Skeletal muscle tissue (tissue), 3 donors: ENCODE measurements at regions not wholly inside any gene's neighbourhood (a gene's known extent, or its start where the extent isn't known, plus 50 kb on each side); places are given as distances from the start of the nearest gene placed in this dataset.
"Not testable (repeated sequence)": the region's sequence is repeated elsewhere in the genome, so short reads cannot be mapped to it uniquely, and the experiment has no call there.

Experiments
- H3K27ac ChIP-seq: one replicate; pipeline ENCODE4 v1.7.0; 2013; ENCODE audit warnings: mild to moderate bottlenecking, low read depth, low read length, inconsistent platforms
- H3K27me3 ChIP-seq, 3 donors: one replicate each; pipeline ENCODE4 v1.7.0; 2013; ENCODE audit warnings: low read length in 3 of 3; ENCODE audit not compliant: control insufficient read depth in 3 of 3, insufficient read depth in 3 of 3
- H3K36me3 ChIP-seq, 3 donors: one replicate each; pipeline ENCODE4 v1.7.0; 2013; ENCODE audit warnings: low read length in 3 of 3; ENCODE audit not compliant: control insufficient read depth in 3 of 3, insufficient read depth in 3 of 3
- H3K4me1 ChIP-seq, 3 donors: one replicate each; pipeline ENCODE4 v1.7.0; 2013; ENCODE audit warnings: low read length in 3 of 3, mild to moderate bottlenecking in 3 of 3; ENCODE audit not compliant: control insufficient read depth in 3 of 3, insufficient read depth in 3 of 3
- H3K4me3 ChIP-seq, 3 donors: one replicate each; pipeline ENCODE4 v1.7.0; 2013; ENCODE audit warnings: low read length in 3 of 3
- H3K9ac ChIP-seq, 3 donors: one replicate each; pipeline ENCODE4 v1.7.0; 2013; ENCODE audit warnings: low read length in 3 of 3, mild to moderate bottlenecking in 3 of 3, moderate library complexity in 2 of 3, low read depth in 1 of 3
- H3K9me3 ChIP-seq, 3 donors: one replicate each; pipeline ENCODE4 v1.7.0; 2013; ENCODE audit warnings: low read length in 3 of 3; ENCODE audit not compliant: control insufficient read depth in 3 of 3
- donor health status: Osteomylitis.

- Histone ChIP-seq H3K9me3 (no peaks in the 10 kb centered on the region), H3K4me3 (no peak overlapping the region), H3K4me1 (peaks cover 0 to 4% (median 0%) of the 10 kb centered on the region in 3 donors), H3K36me3 (no peaks in the 10 kb centered on the region), H3K27ac (no peak overlapping the region), H3K27me3 (no peaks in the 10 kb centered on the region), H3K9ac (no peak overlapping the region)
Observed at GRCh38 chr3:31196261-31196660, 301.8 kb upstream of the GADL1 start.

GRCh38 chr3:31196881-31197364 is 302.5 kb upstream of the GADL1 start:
- Histone ChIP-seq H3K9ac (no peak overlapping the region), H3K4me1 (peaks cover 0 to 4% (median 0%) of the 10 kb centered on the region in 3 donors), H3K36me3 (no peaks in the 10 kb centered on the region), H3K4me3 (no peak overlapping the region), H3K27me3 (no peaks in the 10 kb centered on the region), H3K27ac (no peak overlapping the region), H3K9me3 (no peaks in the 10 kb centered on the region)

GRCh38 chr3:31197941-31198340 is 303.5 kb upstream of the GADL1 start:
- H3K9ac ChIP-seq: no peak overlapping the region
- no peaks in the 10 kb centered on the region for H3K9me3 ChIP-seq
- H3K36me3 ChIP-seq: no peaks in the 10 kb centered on the region
- H3K4me3 ChIP-seq: no peak overlapping the region
- H3K27ac ChIP-seq: peak overlapping the region; percentile 7
- no peaks in the 10 kb centered on the region for H3K27me3 ChIP-seq
- H3K4me1 ChIP-seq: peaks cover 0 to 4% (median 0%) of the 10 kb centered on the region in 3 donors

GRCh38 chr3:31198890-31199289 is 304.4 kb upstream of the GADL1 start:
- H3K36me3 ChIP-seq: no peaks in the 10 kb centered on the region
- no peak overlapping the region for H3K27ac ChIP-seq
- peaks cover 0 to 4% (median 0%) of the 10 kb centered on the region in 3 donors for H3K4me1 ChIP-seq
- H3K4me3 ChIP-seq: no peak overlapping the region
- H3K27me3 ChIP-seq: no peaks in the 10 kb centered on the region
- no peaks in the 10 kb centered on the region for H3K9me3 ChIP-seq
- H3K9ac ChIP-seq: no peak overlapping the region

- Histone ChIP-seq H3K27me3 (no peaks in the 10 kb centered on the region), H3K4me1 (no peaks in the 10 kb centered on the region), H3K9ac (no peak overlapping the region), H3K9me3 (no peaks in the 10 kb centered on the region), H3K36me3 (no peaks in the 10 kb centered on the region), H3K4me3 (no peak overlapping the region), H3K27ac (no peak overlapping the region)
Observed at GRCh38 chr3:31203960-31204795, 309.7 kb upstream of the GADL1 start.

- H3K9ac ChIP-seq, H3K4me3 ChIP-seq, H3K9me3 ChIP-seq, H3K36me3 ChIP-seq, H3K27ac ChIP-seq, H3K4me1 ChIP-seq, H3K27me3 ChIP-seq: not testable (repeated sequence)
Observed at GRCh38 chr3:31204796-31205056, 310.3 kb upstream of the GADL1 start.

- Histone ChIP-seq H3K27ac (no peak overlapping the region), H3K4me3 (no peak overlapping the region), H3K27me3 (no peaks in the 10 kb centered on the region), H3K9ac (no peak overlapping the region), H3K9me3 (no peaks in the 10 kb centered on the region), H3K4me1 (no peaks in the 10 kb centered on the region), H3K36me3 (no peaks in the 10 kb centered on the region)
Observed at GRCh38 chr3:31210068-31210645, 315.7 kb upstream of the GADL1 start.

- Histone ChIP-seq H3K4me1 (no peaks in the 10 kb centered on the region), H3K36me3 (no peaks in the 10 kb centered on the region), H3K9me3 (no peaks in the 10 kb centered on the region), H3K27me3 (no peaks in the 10 kb centered on the region), H3K9ac (no peak overlapping the region), H3K4me3 (no peak overlapping the region), H3K27ac (no peak overlapping the region)
Observed at GRCh38 chr3:31213869-31214486, 318.7 kb upstream of the STT3B start.

GRCh38 chr3:31218082-31218481 is 314.6 kb upstream of the STT3B start:
- Histone ChIP-seq H3K4me3 (no peak overlapping the region), H3K36me3 (no peaks in the 10 kb centered on the region), H3K27ac (no peak overlapping the region), H3K4me1 (no peaks in the 10 kb centered on the region), H3K9ac (no peak overlapping the region), H3K27me3 (no peaks in the 10 kb centered on the region), H3K9me3 (no peaks in the 10 kb centered on the region)

- Histone ChIP-seq H3K4me1 (no peaks in the 10 kb centered on the region), H3K27ac (no peak overlapping the region), H3K9ac (no peak overlapping the region)
Observed at GRCh38 chr3:31219131-31219843, 313.4 kb upstream of the STT3B start.

More at GRCh38 chr3:31219131-31219843, 313.4 kb upstream of the STT3B start:
- H3K4me3 ChIP-seq: no peak overlapping the region
- H3K27me3 ChIP-seq: no peaks in the 10 kb centered on the region
- H3K9me3 ChIP-seq: no peaks in the 10 kb centered on the region
- no peaks in the 10 kb centered on the region for H3K36me3 ChIP-seq
